ENCODE measurements at regions not wholly inside any gene's neighbourhood (a gene's known extent, or its start where the extent isn't known, plus 50 kb on each side); places are given as distances from the start of the nearest gene placed in this dataset.

DNA sequence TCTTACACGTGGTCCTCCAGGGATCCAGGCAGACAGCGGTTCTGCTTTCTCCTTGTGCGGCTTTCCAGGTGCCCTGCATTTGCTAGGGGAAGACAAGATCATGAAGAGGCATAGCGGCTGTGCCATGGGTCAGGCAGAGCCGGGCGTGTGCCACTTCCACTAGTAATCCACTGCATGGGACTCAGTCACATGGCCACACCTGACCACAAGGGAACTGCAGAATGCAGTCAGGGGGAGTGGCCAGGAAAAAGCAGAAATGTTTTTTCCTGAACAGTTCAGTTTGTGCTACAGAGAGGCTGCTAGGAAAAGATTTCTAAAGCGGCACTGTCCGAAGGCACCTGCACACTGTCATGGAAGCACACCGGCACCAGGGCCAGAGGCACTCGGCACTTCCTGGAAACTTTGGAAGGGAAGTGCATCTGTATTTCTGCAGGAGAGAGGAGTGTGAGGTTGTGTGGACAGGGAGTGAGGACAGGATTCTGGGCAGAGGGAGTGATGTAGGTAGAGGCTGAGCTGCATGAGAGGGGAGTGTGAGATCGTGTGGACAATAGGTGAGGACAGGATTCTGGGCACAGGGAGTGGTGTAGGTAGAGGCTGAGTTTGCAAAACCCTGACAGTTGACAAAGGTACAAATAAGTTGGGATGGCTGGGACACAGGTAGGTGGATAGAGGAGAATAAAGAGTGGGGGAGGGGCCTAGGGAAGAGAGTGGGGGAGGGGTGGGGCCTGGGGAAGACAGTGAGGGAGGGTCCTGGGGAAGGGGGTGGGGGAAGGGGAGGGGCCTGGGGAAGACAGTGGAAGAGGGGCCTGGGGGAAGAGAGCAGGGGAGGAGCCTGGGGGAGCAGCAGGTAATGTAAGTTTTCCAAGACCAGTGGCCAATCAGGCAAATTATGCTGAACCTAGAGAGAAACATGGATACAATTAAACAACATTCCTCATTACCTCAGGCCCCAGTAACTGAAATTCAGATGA is 1436.3 kb downstream of the TBC1D22A start:
- no peak for DNase-seq

GRCh38 chr22:48197189-48197690 is 1434.8 kb downstream of the TBC1D22A start:
- no peak for DNase-seq

DNA sequence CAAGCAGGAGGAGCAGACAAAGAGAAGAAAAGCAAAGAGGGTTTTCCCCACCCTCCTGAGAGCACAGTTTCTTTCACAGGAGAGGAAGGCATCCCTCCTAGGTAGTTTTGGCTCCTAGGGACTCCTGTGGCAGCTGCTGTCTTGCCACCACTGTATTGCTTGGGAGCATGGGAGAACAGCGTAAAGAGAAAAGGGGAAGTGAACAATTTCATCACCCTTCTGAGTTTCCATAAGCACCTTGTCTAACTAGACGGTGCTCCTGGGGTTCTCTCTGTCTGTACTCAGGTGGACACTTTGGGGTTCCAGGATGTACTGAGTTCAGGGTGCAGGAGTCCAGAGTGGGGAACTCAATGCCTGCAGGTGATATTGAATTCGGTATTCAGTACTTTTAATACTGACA is 1430.5 kb downstream of the TBC1D22A start:
- DNase-seq, result no peak

- no peak for DNase-seq
These were observed 1429.6 kb downstream of the TBC1D22A start for GRCh38 chr22:48192071-48192470.

- no peak for DNase-seq
These were observed 1425.8 kb downstream of the TBC1D22A start for GRCh38 chr22:48188231-48188721.

- peak; percentile 61 for DNase-seq
These were observed 1424.9 kb downstream of the TBC1D22A start for GRCh38 chr22:48187356-48187755.

- DNase-seq, result no peak
These were observed 1423.8 kb downstream of the TBC1D22A start for GRCh38 chr22:48186146-48186790.

- DNase-seq, result no peak
These were observed 1422.9 kb downstream of the TBC1D22A start for GRCh38 chr22:48185071-48186055.

- DNase-seq, result no peak
These were observed 1420.7 kb downstream of the TBC1D22A start for GRCh38 chr22:48182846-48183805.

- DNase-seq, result no peak
These were observed 1419.6 kb downstream of the TBC1D22A start for GRCh38 chr22:48182031-48182430.

DNA sequence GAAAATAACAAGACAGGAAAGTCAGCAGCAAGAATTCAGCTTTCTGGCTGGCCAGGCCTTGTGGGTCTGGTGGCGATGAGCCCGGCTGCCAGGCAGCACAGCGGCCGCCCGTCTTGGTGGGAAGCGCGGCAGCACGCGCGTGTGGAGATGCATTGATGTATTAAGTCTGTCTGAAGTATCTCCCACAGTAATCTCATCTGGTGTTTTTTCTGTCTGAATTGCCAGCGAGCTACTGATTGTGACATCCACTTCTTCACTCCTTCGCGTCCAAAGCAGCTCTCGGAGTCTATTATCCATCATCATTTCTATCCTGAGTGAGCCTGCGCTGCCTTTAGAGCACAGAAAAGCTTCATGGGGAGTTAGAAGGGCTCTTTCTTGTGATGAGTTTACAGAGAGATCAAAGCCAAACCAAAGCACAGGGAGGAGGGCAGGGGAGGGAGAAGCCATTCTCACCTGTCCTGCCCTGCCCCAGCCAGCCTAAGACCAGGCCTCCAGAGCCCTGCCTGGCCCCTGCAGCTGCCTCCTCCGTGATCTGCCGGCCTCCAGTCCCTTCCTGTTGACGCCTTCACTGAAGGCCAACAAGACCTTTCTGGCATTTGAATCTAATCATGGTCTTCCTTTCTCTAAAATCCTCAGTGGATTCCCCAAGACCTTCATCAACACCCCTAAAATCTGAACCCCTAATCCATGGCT is 1419.0 kb downstream of the TBC1D22A start:
- no peak for DNase-seq

GRCh38 chr22:48180631-48181030 is 1418.2 kb downstream of the TBC1D22A start:
- no peak for DNase-seq

DNA sequence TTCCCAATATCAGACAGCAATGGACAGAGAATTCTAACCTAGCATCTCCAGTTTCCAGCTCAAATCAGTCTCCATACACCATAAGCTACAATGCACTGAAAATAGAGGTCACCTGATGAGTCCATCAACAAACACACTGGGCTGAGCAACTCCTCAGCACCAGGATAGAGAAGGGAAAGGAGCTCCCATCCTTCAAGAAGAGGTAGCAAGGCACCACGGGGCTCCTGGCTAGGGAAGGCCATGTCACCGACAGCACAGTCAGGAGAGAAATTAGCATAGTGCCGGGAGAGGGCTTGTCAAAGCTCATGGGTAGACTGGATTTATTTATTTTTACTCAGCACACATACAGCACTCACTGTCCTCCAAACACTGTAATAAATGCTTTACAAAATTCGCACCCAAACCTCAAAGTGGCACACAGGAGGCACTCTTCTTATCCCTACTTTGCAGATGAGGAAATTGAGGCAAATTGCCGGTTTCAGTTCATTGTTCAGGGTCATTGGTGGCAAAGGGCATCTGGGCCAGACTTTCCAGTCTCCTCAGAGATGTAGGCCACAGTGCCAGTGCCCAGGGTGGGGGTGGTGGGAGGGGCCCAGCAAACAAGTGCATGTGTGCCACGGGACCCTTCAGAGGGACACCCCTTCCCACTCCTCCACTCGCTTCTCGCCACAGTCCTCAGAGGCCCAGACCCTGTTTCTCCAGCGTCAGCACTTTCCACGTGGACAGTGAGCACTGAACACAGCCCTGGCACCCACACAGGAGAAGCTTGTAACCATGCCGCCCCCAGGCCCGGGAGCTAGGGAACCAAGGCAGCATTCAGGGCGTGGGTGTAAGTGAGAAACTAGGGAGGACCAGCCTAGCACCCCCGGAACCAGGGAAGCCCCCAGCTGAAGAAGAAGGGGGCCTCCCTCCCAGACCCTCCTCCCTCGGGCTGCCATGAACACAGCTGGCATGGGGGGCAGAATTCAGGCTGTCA is 1417.4 kb downstream of the TBC1D22A start:
- DNase-seq, result no peak

DNA sequence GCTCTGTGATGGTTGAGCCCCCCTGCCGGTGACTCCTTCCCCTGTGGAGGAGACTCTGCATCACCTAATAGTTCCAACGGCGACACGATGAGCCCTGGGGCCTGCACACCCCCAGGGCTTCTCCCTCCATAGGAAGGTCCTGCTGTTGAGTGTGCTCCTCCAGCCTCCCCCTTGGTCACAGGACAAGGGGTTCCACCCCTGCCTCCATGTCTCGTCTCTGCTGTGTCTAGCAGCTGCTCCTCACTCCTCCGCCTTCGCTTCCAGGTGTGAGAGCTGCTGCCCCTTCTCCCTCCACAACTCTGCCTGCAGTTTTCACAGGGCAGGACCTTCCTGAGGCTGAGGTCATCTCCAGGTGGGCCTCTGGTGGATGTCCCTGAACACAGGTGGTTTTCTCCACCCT is 1416.1 kb downstream of the TBC1D22A start:
- no peak for DNase-seq

DNA sequence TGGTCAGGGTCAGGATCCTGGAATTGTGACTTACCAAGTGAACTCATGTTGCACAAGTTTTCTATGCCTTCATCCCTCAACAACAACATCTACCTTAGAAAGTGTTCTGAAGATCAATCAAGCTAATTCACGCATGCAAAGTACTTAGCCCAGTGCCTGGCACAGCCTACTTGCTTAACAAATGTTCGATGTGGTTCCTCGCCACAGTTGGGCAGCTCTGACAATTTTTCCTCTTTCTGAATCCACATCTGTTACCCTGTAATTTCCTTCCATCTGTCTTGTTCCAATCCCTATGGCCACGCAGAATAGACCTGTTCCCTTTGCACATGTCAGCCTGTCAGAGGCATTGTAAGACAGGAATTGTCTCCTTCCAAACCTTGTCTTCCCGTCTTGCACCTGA is 1415.2 kb downstream of the TBC1D22A start:
- DNase-seq, result no peak

GRCh38 chr22:48175721-48176120 is 1413.3 kb downstream of the TBC1D22A start:
- no peak for DNase-seq

DNA sequence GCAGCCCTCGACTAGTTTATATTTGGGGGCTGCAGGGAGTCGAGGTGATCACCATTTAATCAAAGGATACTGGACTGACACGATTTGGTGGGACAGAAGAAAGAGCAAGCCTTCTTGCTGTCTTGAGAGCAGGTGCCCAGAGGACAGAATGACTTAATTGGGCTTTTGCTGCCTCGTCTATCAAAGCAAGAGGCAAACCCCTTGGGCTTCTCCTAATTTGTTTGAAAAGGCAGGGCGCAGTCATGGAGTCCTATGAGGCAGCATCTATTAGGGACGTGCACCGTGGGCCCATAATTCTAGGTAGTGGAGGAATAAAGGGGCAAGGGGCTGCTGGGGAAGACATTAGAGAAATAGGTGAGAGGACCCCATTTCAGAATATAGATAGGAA is 1411.3 kb downstream of the TBC1D22A start:
- DNase-seq, result no peak

GRCh38 chr22:48173061-48173772 is 1410.8 kb downstream of the TBC1D22A start:
- no peak for DNase-seq

DNA sequence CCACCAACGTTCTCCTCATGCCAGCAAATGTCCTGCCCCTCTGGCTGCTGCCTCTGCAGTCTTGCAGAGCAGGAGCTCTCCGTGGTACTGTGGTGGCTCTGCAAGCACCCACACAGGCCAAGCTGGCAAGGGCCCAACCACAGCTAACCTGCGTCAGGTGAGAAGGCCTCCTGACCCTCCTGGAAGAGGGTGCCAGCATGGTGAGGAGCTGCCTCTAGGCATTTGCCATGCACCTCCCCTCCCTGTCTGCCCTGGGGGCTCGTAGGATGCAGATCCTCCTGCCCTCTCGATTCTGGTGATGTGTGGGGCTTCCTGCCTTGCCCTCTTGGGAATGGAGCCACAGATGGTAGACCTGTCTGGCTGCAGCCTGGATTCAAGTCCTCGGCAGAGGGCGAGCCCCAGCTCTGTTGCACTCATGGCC is 1408.8 kb downstream of the TBC1D22A start:
- DNase-seq, result no peak

All from NCI-H345 (cell line).